K562 (cell line): ENCODE measurements at regions not wholly inside any gene's neighbourhood (a gene's known extent, or its start where the extent isn't known, plus 50 kb on each side); places are given as distances from the start of the nearest gene placed in this dataset.

Source experiments
- ATAC-seq: fragments of 200-7000 bp; cut with Tn5 transposase; 3 replicates; pipeline ENCODE4 v1.9.1; 2020; ENCODE audit warnings: moderate library complexity
- BruUV-seq: library from RNA; stranded (reverse); fragments of 400-500 nt; replicated peaks from 2 replicates; lab custom pipeline; 2021; lab: Mats Ljungman, UMichigan
- CTCF ChIA-PET: fragments of 300-600 bp; formaldehyde crosslinking; extraction: SDS; loops from one replicate; lab custom pipeline; 2021; ENCODE audit warnings: low intra/inter-chr PET ratio; lab: Yijun Ruan, JAX
- POLR2A ChIA-PET: fragments of 300-600, 350-650 bp; sonication (Branson Sonifier 250); formaldehyde crosslinking; extraction: SDS; loops from one replicate; lab custom pipeline; 2021; ENCODE audit warnings: antibody characterized with exemption, inconsistent platforms; lab: Yijun Ruan, JAX
- DNase-seq, 4 experiments: peaks; one replicate each; pipeline versions ENCODE4 v3.0.0 to v3.0.0-alpha.2; 2011 to 2018; ENCODE audit warnings: low spot score in 3 of 4, mixed read lengths in 3 of 4; ENCODE audit errors: extremely low read depth in 1 of 4
- FAIRE-seq: peaks from 2 replicates; lab custom pipeline; 2011; peaks lifted over from hg19 to GRCh38; lab: Jason Lieb, UNC
- H2AFZ ChIP-seq: 2 replicates; pipeline ENCODE4 v1.6.0; 2011; ENCODE audit warnings: low read depth, low read length, control low read depth, inconsistent platforms
- H3K27ac ChIP-seq: fragments of 200-600 bp; 3 replicates; pipeline ENCODE4 v1.8.0; 2011; ENCODE audit warnings: low read depth, mild to moderate bottlenecking, control low read depth, inconsistent platforms, low read length, moderate library complexity, mixed read lengths; ENCODE audit errors: extremely low read depth
- H3K27me3 ChIP-seq, 2 experiments: fragments of 300-600 bp in 1 of 2; 2 replicates in 1 of 2; 3 replicates in 1 of 2; pipeline versions ENCODE4 v1.6.0 to v1.8.0; 2011; ENCODE audit warnings: inconsistent platforms in 2 of 2, low read length in 2 of 2, mild to moderate bottlenecking in 1 of 2, mixed read lengths in 1 of 2, moderate library complexity in 1 of 2; ENCODE audit not compliant: control insufficient read depth in 2 of 2, insufficient read depth in 2 of 2
- H3K36me3 ChIP-seq: fragments of 300-600 bp; 3 replicates; pipeline ENCODE4 v1.8.0; 2011; ENCODE audit warnings: mild to moderate bottlenecking, low read length, inconsistent platforms; ENCODE audit not compliant: control insufficient read depth, insufficient read depth
- H3K4me1 ChIP-seq, 2 experiments: fragments of 200-600 bp in 1 of 2; replicated peaks in 1 of 2; 2 replicates in 1 of 2; 3 replicates in 1 of 2; pipeline versions ENCODE4 v1.5.1 to v1.8.0; 2011; ENCODE audit warnings: inconsistent platforms in 2 of 2, low read length in 2 of 2, mild to moderate bottlenecking in 1 of 2, mixed read lengths in 1 of 2, moderate library complexity in 1 of 2; ENCODE audit not compliant: control insufficient read depth in 2 of 2, insufficient read depth in 2 of 2
- H3K4me2 ChIP-seq: 2 replicates; pipeline ENCODE4 v1.6.1; 2011; ENCODE audit warnings: low read length, control low read depth, inconsistent platforms, mixed read lengths; ENCODE audit not compliant: insufficient read depth
- H3K4me3 ChIP-seq: fragments of 200-600 bp; sonication (generic), shearing (Covaris generic); 2 replicates; pipeline ENCODE4 v1.5.1; 2016; ENCODE audit warnings: control low read depth, inconsistent platforms
- H3K79me2 ChIP-seq: fragments of 200-600 bp; 3 replicates; pipeline ENCODE4 v1.8.0; 2011; ENCODE audit warnings: low read length, inconsistent platforms; ENCODE audit not compliant: control insufficient read depth, insufficient read depth
- H3K9ac ChIP-seq, 2 experiments: 2 replicates each; pipeline versions ENCODE4 v1.6.0 to v1.6.1; 2011; ENCODE audit warnings: low read depth in 2 of 2, low read length in 2 of 2, control low read depth in 1 of 2, inconsistent platforms in 1 of 2, mild to moderate bottlenecking in 1 of 2, mixed read lengths in 1 of 2; ENCODE audit not compliant: insufficient read depth in 1 of 2
- H3K9me1 ChIP-seq: one replicate; pipeline ENCODE4 v1.6.0; 2011; ENCODE audit warnings: inconsistent platforms, mild to moderate bottlenecking, low read length, moderate library complexity; ENCODE audit not compliant: control insufficient read depth, insufficient read depth
- H3K9me3 ChIP-seq: replicated peaks from 2 replicates; pipeline ENCODE4 v1.5.1; 2011; ENCODE audit warnings: low read depth, low read length, inconsistent platforms; ENCODE audit not compliant: control insufficient read depth, insufficient read depth
- H4K20me1 ChIP-seq: replicated peaks from 2 replicates; pipeline ENCODE4 v1.6.1; 2011; ENCODE audit warnings: low read length, inconsistent platforms, mixed read lengths; ENCODE audit not compliant: control insufficient read depth, insufficient read depth
- AFF1 ChIP-seq, 2 experiments: fragments of 450-650 bp; IDR thresholded peaks; 2 replicates each; pipeline ENCODE4 v1.6.1; 2018; ENCODE audit warnings: mild to moderate bottlenecking in 2 of 2, low read depth in 1 of 2; ENCODE audit not compliant: partially characterized antibody in 2 of 2
- AFF4 ChIP-seq: sonication (generic); formaldehyde crosslinking; IDR thresholded peaks from 2 replicates; pipeline ENCODE4 v1.8.0; 2023; ENCODE audit warnings: mild to moderate bottlenecking, missing genetic modification reagents
- CAMTA2 ChIP-seq: fragments of 250-450 bp; sonication (Bioruptor Pico); conservative IDR thresholded peaks from 2 replicates; pipeline ENCODE4 v1.5.1; 2022
- DNMT1 ChIP-seq: fragments of 450-650 bp; IDR thresholded peaks from 2 replicates; pipeline ENCODE4 v1.6.1; 2016; ENCODE audit warnings: antibody characterized with exemption, mild to moderate bottlenecking
- MXI1 ChIP-seq: IDR thresholded peaks from 2 replicates; pipeline ENCODE4 v1.6.1; 2011; ENCODE audit warnings: low read depth, mild to moderate bottlenecking, improper control_type of control experiment, low read length
- OTX1 ChIP-seq: fragments of 450-650 bp; formaldehyde crosslinking; IDR thresholded peaks from 2 replicates; pipeline ENCODE4 v1.4.0; 2022; ENCODE audit warnings: mild to moderate bottlenecking
- RAD51 ChIP-seq: fragments of 450-650 bp; IDR thresholded peaks from 2 replicates; pipeline ENCODE4 v1.7.1; 2016; ENCODE audit warnings: low read depth, mild to moderate bottlenecking, borderline replicate concordance
- SAP30 ChIP-seq: fragments of 200-600 bp; sonication (generic); IDR thresholded peaks from 2 replicates; pipeline ENCODE4 v1.6.1; 2012; ENCODE audit warnings: borderline replicate concordance, low read depth, mild to moderate bottlenecking, moderate library complexity, low read length, control low read depth, inconsistent platforms; ENCODE audit not compliant: insufficient read depth, poor library complexity, severe bottlenecking
- SMAD2 ChIP-seq: fragments of 150-350 bp; IDR thresholded peaks from 2 replicates; pipeline ENCODE4 v1.6.1; 2014; ENCODE audit warnings: low read depth, mild to moderate bottlenecking, low read length
- TAF1 ChIP-seq: IDR thresholded peaks from 2 replicates; pipeline ENCODE4 v1.6.1; 2011; ENCODE audit warnings: mild to moderate bottlenecking, low read length, moderate library complexity; ENCODE audit not compliant: insufficient read depth, control insufficient read depth, severe bottlenecking; ENCODE audit errors: extremely low read depth
- WGBS: fragments of 100-300 bp; shearing (Covaris generic); methylation state at CpG from one replicate; pipeline ENCODE4 v1.1.6; 2016; ENCODE audit warnings: low coverage, mixed read lengths; ENCODE audit not compliant: insufficient coverage; ENCODE audit errors: missing lambda C conversion rate; 5-methylcytosine and 5-hydroxymethylcytosine counted together
- in situ Hi-C: fragments of 300-500 bp; cut with MboI; formaldehyde crosslinking; loops from 4 replicates; pipeline ENCODE4 v1.15.0; 2018; ENCODE audit warnings: inconsistent platforms, mixed read lengths
- intact Hi-C: fragments of 100-400 bp; cut with micrococcal nuclease; formaldehyde crosslinking; loops from 2 replicates; pipeline ENCODE4 v1.14.2; 2022

DNA sequence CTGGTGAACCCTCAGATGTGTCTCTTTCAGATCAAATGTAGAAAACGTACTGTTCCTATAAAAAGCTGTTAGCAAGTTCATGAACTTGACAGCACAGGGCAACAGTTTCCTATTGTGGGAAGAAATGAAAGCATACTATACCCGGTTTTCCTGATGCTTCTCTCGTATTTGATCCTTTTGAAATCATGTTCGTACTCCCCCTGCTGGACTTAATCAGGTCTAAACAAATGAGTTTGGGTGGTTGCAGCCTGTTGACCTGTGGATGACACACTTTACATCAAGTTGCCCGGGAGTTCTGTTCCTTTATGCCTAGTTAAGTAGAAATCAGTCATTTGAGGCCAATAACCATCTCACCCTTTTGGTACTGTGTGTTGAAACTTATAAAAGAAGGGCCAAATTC is 1992.3 kb downstream of the MAT2B start (continued):
- TF ChIP-seq AFF4 (CRISPR knock-in tag) (no peak), SMAD2 (no peak), CAMTA2 (CRISPR knock-in tag) (no peak), SAP30 (no peak), TAF1 (no peak)

DNA sequence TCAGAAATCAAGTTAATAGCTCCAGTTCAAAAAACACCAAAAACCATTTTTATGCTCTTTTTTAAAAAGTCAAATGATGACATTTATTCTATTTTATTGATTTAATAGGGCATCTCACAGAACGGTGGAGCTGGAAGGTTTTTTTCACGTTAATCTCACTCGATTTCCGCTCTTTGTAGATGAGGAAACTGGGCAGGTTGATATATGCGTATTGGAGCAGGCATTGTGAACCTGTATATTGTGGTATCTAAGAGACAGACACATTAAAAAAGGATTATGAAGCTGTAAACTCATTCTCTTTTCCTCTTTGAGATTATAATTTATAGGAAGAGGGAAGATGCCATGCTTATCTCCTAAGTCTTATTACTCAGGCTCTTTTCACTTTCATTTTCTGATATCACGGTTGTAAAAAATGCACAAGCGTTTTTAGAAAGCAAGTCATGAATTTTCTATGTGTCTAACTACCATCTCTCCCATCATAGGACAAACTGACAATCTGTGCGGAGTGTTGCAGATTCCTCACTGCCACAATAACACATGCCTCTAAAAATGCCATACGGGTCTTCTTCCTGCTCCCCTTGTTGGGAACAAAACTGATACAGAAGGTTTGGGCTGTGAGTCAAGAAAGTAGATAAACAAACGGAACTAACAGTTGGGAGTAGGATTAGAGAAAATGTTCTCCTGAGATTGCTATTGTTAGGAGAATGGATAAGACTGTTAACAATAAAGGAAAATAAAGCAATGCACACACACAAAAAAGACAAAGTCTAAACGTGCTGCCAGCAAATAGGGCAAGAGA is 1997.7 kb downstream of the MAT2B start:
- FAIRE-seq, result no peak
- Histone ChIP-seq H3K9ac (no peak overlapping the region), H3K4me1 (no peaks in the 10 kb centered on the region), H3K9me3 (no peaks in the 10 kb centered on the region; the same call in 1 of the 2 replicates), H2AFZ (no peak overlapping the region), H3K27ac (no peak overlapping the region), H3K79me2 (no peaks in the 10 kb centered on the region), H3K36me3 (no peaks in the 10 kb centered on the region), H3K27me3 (no peaks in the 10 kb centered on the region), H3K4me2 (no peak overlapping the region), H4K20me1 (no peaks in the 10 kb centered on the region), H3K9me1 (no peaks in the 10 kb centered on the region), H3K4me3 (no peak overlapping the region)
- in situ Hi-C loops (no loop called here), intact Hi-C loops (no loop called here)
- BruUV-seq, result no TSS peak
- WGBS, result 0% methylated on average over 11 of the region's 11 CpGs
- ChIA-PET CTCF (no interaction called here), POLR2A (no interaction called here)
- no peak for ATAC-seq
- TF ChIP-seq DNMT1, result no peak
- no peak for TF ChIP-seq OTX1
- TF ChIP-seq AFF1 (IDR thresholded peaks at IDR 0.05; ENCODE audit: low read depth in 1 of 2, partially characterized antibody in 2 of 2), result no peak
- TF ChIP-seq MXI1, result no peak
- TF ChIP-seq RAD51, result no peak
- no peak for DNase-seq
